Omental fat pad (tissue), 3 donors: ENCODE measurements at regions not wholly inside any gene's neighbourhood (a gene's known extent, or its start where the extent isn't known, plus 50 kb on each side); places are given as distances from the start of the nearest gene placed in this dataset.

ENCODE experiments used
- ATAC-seq: fragments of 150-250 bp; one replicate; pipeline ENCODE4 v1.9.1; 2016; ENCODE audit warnings: mild to moderate bottlenecking, moderate library complexity; ENCODE audit not compliant: low FRiP score
- DNase-seq: peaks from one replicate; pipeline ENCODE4 v3.0.0-alpha.2; 2019; ENCODE audit warnings: low spot score
- TF ChIP-seq, protein P1 (sequence below), 3 donors: fragments of 450-650 bp; IDR thresholded peaks; one replicate each; pipeline ENCODE4 v1.5.1; 2016 to 2017; ENCODE audit warnings: antibody characterized with exemption in 3 of 3, mild to moderate bottlenecking in 3 of 3, moderate library complexity in 2 of 3

DNA sequence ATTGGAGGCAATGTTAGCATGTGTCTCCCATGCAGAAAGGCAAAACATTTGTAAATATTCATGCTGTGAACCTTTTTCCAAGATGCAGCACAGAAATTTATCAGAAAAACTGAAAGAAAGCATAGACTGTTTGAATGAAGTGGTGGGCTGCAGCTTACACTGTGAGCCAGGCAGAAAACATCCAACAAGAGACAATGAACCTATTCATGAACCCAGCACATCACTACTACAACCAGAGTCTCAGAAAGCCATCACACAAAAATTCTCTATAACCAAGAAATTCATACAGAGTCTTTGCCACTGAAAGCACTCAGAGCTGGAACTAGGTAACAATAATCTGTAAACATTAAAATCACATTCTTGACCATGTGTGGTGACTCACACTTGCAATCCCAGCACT lies 448.9 kb downstream of the UQCRFS1 start:
- ATAC-seq (no peak), DNase-seq (no peak)
- TF ChIP-seq, protein P1, sequence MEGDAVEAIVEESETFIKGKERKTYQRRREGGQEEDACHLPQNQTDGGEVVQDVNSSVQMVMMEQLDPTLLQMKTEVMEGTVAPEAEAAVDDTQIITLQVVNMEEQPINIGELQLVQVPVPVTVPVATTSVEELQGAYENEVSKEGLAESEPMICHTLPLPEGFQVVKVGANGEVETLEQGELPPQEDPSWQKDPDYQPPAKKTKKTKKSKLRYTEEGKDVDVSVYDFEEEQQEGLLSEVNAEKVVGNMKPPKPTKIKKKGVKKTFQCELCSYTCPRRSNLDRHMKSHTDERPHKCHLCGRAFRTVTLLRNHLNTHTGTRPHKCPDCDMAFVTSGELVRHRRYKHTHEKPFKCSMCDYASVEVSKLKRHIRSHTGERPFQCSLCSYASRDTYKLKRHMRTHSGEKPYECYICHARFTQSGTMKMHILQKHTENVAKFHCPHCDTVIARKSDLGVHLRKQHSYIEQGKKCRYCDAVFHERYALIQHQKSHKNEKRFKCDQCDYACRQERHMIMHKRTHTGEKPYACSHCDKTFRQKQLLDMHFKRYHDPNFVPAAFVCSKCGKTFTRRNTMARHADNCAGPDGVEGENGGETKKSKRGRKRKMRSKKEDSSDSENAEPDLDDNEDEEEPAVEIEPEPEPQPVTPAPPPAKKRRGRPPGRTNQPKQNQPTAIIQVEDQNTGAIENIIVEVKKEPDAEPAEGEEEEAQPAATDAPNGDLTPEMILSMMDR (IDR thresholded peaks at IDR 0.05) = no peak

DNA sequence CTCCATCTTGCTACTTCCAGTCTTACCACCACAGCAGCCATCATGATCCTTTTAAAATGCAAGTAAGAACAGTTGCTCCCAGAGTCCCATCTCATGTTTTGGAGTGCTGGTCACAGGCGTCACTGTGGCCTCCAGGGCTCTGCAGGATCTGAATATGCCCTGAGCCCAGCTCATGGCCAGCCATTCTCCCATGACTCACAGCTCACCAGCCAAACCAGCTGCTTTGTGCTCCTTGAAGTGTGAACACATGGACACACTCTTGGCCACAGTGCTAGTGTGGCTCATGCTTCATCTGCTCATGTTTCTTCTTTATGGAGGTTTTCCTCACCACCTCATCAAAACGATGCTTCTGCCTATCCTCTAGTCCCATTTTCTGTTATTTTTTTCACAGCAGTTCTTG lies 466.5 kb downstream of the UQCRFS1 start:
- ATAC-seq (no peak), DNase-seq (no peak)
- TF ChIP-seq, protein P1 (IDR thresholded peaks at IDR 0.05) = no peak

DNA sequence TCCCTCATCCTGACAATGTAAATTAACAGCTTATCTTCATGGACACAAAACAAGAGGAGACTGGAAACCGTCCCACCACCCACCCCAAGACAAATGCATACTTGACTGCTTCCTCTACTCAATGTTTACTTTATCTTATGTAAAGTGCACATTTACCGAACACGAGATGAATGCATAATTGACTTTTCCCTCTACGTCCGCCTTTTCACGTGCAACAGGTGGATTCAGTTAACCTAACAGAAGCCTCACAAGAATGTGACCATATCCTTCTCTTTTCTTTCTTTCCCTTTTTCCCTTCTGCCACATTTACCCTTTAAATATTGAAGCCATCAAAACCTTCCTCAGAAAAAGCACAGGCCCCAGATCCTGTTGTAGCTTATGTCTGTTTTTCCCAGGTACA lies 468.0 kb downstream of the UQCRFS1 start:
- TF ChIP-seq, protein P1 (IDR thresholded peaks at IDR 0.05) = no peak
- DNase-seq = no peak
- ATAC-seq = no peak

DNA sequence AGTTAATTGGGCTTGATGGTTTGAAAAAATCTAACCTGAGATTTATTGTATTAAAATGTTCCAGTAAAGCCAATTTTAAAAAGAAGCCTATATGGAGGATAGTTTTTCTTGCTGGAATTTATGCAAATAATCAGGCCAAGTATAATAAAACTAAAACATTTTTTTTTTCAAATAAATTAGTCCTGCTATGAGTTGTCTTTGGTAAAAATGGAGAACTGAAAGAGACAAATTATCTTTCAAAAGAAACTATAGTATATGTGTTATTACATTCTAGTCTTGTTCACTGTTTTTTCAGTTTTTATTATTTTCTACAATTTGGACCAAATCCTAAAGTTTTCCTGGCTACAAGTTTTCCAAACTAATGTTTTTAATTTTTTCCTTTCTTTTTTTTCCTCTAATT lies 468.9 kb downstream of the UQCRFS1 start:
- no peak for ATAC-seq
- no peak for DNase-seq
- TF ChIP-seq, protein P1 (IDR thresholded peaks at IDR 0.05) = no peak

DNA sequence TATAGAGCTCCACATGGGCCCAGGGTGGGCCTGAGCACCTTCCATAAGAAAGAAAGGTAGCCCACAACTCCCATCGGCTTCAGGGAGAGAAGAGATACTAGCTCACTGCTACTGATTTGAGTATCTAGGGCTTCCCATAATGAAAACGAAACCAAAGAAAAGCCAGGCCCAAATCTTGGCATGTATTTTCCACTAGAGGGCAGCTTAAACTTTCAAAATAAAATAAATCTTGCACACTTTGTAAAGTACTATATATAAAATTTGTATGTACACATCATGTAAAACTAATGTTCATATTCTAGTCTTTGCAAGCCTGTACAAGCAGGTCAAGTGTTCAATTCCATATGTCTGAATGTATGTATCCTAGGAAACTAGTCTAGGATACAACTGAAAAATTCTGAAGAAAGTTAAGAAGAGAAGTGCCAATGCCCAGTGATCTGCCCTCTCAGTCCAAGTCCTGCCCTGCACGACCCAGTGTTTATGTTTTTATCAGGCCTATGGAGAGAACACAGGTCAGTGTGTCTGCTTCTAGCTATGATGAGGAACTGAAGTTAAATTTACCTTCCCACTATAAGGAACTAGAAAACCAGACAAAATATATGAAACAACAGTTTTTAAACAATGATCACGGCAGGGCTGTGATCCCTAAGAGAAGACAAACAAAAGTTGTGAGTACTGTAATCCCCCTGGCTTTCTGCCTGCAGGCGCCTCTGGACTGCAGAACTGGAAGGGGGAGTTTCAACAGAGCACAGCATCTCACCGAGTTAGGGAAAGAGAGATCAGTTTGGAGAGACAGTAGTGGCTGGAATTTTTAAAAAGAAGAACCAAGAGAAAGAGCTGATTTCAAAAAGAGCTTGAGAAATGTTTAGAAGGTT lies 475.7 kb downstream of the UQCRFS1 start:
- no peak for DNase-seq
- TF ChIP-seq, protein P1 (IDR thresholded peaks at IDR 0.05) = no peak
- no peak for ATAC-seq

DNA sequence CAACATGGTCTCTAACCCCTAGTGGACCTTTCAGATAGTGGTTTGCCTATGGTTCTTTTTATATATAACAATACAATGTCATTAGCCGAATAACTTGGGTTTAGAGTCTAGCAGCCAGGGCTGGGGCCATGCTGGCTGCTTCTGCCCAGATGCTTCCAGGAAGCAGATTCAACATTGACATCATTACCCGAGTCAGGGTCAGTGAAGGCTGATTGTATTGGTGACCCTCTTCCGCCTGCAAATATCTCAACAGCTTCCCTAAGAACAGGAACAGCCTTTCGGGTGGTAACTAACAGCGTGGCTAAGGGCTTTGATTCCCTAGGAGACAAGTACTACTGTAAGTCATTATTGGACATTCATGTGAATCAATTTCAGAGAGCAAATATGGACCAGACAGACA lies 476.4 kb downstream of the UQCRFS1 start:
- TF ChIP-seq, protein P1 (IDR thresholded peaks at IDR 0.05) = no peak
- no peak for ATAC-seq
- DNase-seq = no peak

DNA sequence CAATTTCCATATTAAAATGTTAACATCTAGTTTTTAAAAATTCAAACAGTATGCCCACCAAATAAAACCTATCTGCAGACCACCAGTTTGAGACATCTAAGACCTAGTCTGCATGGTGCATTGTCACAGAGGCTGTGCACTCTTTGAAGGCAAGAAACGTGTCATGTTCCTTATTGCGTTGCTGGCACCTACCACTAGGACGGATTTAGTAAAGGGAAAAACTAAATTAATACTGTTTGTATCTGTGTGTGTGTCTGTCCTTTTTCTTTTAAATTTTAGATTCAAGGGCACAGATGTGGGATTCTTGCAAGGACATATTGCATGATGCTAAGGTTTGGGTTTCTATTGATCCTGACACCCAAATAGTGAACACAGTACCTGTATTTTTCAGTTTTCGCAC lies 481.4 kb downstream of the UQCRFS1 start:
- DNase-seq (no peak), ATAC-seq (no peak)
- TF ChIP-seq, protein P1 (IDR thresholded peaks at IDR 0.05) = no peak
